RWPE1 (cell line): ENCODE measurements at regions not wholly inside any gene's neighbourhood (a gene's known extent, or its start where the extent isn't known, plus 50 kb on each side); places are given as distances from the start of the nearest gene placed in this dataset.

Experiments used
- CTCF ChIA-PET: fragments of 350-600 bp; sonication (Branson Sonifier 250); formaldehyde crosslinking; extraction: SDS; loops from one replicate; lab custom pipeline; 2021; lab: Yijun Ruan, JAX
- POLR2A ChIA-PET: fragments of 400-600 bp; formaldehyde crosslinking; extraction: SDS; loops from one replicate; lab custom pipeline; 2020; ENCODE audit warnings: antibody characterized with exemption; ENCODE audit not compliant: low non-redundant PET; lab: Yijun Ruan, JAX
- DNase-seq: peaks from one replicate; pipeline ENCODE4 v3.0.0; 2012; ENCODE audit warnings: low spot score
- H3K27ac ChIP-seq: fragments of 450-650 bp; 2 replicates; pipeline ENCODE4 v1.5.1; 2017
- TF ChIP-seq, protein P1 (sequence below): fragments of 450-650 bp; conservative IDR thresholded peaks from 2 replicates; pipeline ENCODE4 v1.5.1; 2017; ENCODE audit warnings: low read depth, mild to moderate bottlenecking

DNA sequence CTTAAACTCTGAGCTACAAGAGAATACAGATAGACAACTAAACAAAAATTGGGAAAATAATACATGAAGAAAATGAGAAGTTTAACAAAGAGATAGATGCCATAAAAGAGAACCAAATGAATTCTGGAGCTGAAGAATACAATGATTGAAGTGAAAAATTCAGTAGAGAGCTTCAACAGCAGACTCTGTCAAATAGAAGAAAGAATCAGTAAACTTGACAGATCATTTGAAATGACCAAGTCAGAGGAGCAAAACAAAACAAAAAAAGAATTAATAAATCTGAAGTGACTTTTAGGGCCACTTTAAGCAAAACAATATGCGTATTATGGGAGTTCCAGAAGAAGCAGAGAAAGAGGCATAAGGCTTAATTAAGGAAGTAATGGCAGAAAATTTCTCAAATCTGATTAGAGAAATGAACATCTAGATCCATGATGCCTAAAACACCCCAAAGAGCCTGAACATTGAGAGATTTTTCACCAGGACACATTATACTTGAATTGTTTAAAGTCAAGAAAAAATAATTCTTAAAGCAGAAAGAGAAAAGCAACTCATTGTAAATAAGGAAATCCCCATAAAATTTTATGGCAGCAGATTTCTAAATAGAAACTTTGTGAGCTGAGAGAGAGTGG is 61.0 kb upstream of the RNU6-8 start:
- TF ChIP-seq, protein P1, sequence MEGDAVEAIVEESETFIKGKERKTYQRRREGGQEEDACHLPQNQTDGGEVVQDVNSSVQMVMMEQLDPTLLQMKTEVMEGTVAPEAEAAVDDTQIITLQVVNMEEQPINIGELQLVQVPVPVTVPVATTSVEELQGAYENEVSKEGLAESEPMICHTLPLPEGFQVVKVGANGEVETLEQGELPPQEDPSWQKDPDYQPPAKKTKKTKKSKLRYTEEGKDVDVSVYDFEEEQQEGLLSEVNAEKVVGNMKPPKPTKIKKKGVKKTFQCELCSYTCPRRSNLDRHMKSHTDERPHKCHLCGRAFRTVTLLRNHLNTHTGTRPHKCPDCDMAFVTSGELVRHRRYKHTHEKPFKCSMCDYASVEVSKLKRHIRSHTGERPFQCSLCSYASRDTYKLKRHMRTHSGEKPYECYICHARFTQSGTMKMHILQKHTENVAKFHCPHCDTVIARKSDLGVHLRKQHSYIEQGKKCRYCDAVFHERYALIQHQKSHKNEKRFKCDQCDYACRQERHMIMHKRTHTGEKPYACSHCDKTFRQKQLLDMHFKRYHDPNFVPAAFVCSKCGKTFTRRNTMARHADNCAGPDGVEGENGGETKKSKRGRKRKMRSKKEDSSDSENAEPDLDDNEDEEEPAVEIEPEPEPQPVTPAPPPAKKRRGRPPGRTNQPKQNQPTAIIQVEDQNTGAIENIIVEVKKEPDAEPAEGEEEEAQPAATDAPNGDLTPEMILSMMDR: no peak
- no peak for DNase-seq
- CTCF ChIA-PET: interaction anchor here (0.6 to 1.0 kb wide), 3 partner anchors 183 to 1131 kb away, joined by 3 to 4 read pairs (median 3); no protein-coding TSS in a partner anchor
- POLR2A ChIA-PET: no interaction called here
- H3K27ac ChIP-seq: no peak overlapping the region

DNA sequence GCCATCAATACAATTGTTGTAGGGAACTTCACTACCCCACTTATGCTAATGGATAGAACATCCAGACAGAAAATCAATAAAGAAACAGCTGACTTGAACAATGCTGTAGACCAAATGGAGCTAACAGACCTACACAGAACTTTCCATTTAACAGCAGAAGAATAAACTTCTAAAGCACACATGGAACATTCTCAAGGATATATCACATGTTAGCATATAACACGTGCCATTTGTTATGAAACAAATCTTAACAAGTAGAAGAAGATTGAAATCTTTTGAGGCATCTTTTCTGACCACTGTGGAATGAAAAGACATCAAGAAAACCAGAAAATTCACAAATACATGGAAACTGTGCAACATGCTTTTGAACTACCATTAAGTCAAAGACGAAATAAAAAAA is 62.5 kb upstream of the RNU6-8 start:
- CTCF ChIA-PET: no interaction called here
- TF ChIP-seq, protein P1: no peak
- no peak for DNase-seq
- POLR2A ChIA-PET: no interaction called here
- H3K27ac ChIP-seq: no peak overlapping the region

DNA sequence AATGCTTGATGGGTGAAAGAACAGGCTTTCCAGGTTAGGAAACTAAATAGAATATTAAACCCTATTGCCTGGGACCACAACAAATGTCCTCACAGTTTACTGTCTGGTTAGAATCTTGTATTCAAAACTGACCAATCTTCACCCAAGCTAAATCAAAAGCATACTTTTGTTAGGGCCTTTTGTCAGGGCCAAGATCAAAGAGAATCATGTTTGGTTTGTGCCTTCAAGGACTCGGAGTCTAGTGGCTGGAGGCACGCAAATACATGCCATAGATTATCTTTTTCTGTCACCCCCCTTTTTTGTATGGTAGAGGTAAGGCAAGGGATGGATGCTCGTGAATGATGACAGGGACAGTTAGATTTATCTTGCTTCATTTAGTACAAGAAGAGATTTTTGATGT is 51.1 kb upstream of the AKAP6 start:
- ChIA-PET POLR2A (no interaction called here), CTCF (interaction anchor here (0.6 kb wide), 1 partner anchor 67 kb away, joined by 4 read pairs; no protein-coding TSS in a partner anchor)
- no peak for DNase-seq
- H3K27ac ChIP-seq: no peak overlapping the region
- TF ChIP-seq, protein P1: no peak
